GM21390 (cell line): ENCODE measurements at regions not wholly inside any gene's neighbourhood (a gene's known extent, or its start where the extent isn't known, plus 50 kb on each side); places are given as distances from the start of the nearest gene placed in this dataset.

ENCODE experiments used
- ATAC-seq: cut with Tn5 transposase; IDR thresholded peaks from one replicate; pipeline ENCODE4 v1.9.1; 2021; ENCODE audit not compliant: unreplicated experiment

GRCh38 chr6:170048615-170049256 lies 242.1 kb downstream of the DLL1 start:
- ATAC-seq = no peak

- no peak for ATAC-seq
These were observed 243.1 kb downstream of the DLL1 start for GRCh38 chr6:170047823-170048222.

- no peak for ATAC-seq
These were observed 243.9 kb downstream of the DLL1 start for GRCh38 chr6:170046791-170047626.

GRCh38 chr6:170045981-170046667 lies 244.8 kb downstream of the DLL1 start:
- ATAC-seq = no peak

- ATAC-seq = no peak
These were observed 245.3 kb downstream of the DLL1 start for GRCh38 chr6:170045563-170045960.

- ATAC-seq = no peak
These were observed 245.9 kb downstream of the DLL1 start for GRCh38 chr6:170044836-170045562.

- ATAC-seq = no peak
These were observed 246.7 kb downstream of the DLL1 start for GRCh38 chr6:170043881-170044790.

GRCh38 chr6:170043150-170043819 lies 247.6 kb downstream of the DLL1 start:
- no peak for ATAC-seq

- no peak for ATAC-seq
These were observed 248.2 kb downstream of the DLL1 start for GRCh38 chr6:170042596-170043118.

- ATAC-seq = no peak
These were observed 248.8 kb downstream of the DLL1 start for GRCh38 chr6:170042123-170042522.

GRCh38 chr6:170041526-170041925 lies 249.4 kb downstream of the DLL1 start:
- no peak for ATAC-seq

- no peak for ATAC-seq
These were observed 250.0 kb downstream of the DLL1 start for GRCh38 chr6:170040906-170041305.

GRCh38 chr6:170040115-170040500 lies 250.8 kb downstream of the DLL1 start:
- ATAC-seq = no peak

- ATAC-seq = no peak
These were observed 251.4 kb downstream of the DLL1 start for GRCh38 chr6:170039156-170040114.

GRCh38 chr6:170038708-170039107 lies 252.2 kb downstream of the DLL1 start:
- no peak for ATAC-seq

- ATAC-seq = no peak
These were observed 252.6 kb downstream of the DLL1 start for GRCh38 chr6:170038251-170038650.

- ATAC-seq = no peak
These were observed 253.2 kb downstream of the DLL1 start for GRCh38 chr6:170037541-170038250.

GRCh38 chr6:170036916-170037315 lies 254.0 kb downstream of the DLL1 start:
- no peak for ATAC-seq
